ENCODE measurements at regions not wholly inside any gene's neighbourhood (a gene's known extent, or its start where the extent isn't known, plus 50 kb on each side); places are given as distances from the start of the nearest gene placed in this dataset.

DNA sequence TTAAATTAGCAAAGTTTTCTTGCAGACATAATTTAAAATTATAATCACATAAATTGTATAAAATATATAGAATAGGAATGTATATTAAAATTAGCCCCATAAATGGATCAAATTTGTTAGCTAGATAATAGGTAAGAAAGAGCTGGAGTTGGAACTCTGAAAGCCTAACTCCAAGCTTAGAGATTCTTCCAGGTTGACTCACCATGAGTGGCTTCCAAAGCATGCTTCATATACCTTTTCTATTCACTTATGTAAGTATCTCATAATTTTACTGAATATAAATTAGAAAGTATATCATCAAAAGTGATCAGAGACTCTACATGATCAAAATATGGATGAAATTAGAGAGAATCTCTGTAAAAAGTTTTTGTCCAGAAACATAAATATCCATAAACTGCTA is 320.7 kb upstream of the MAGI2 start:
- TF ChIP-seq, protein P1, sequence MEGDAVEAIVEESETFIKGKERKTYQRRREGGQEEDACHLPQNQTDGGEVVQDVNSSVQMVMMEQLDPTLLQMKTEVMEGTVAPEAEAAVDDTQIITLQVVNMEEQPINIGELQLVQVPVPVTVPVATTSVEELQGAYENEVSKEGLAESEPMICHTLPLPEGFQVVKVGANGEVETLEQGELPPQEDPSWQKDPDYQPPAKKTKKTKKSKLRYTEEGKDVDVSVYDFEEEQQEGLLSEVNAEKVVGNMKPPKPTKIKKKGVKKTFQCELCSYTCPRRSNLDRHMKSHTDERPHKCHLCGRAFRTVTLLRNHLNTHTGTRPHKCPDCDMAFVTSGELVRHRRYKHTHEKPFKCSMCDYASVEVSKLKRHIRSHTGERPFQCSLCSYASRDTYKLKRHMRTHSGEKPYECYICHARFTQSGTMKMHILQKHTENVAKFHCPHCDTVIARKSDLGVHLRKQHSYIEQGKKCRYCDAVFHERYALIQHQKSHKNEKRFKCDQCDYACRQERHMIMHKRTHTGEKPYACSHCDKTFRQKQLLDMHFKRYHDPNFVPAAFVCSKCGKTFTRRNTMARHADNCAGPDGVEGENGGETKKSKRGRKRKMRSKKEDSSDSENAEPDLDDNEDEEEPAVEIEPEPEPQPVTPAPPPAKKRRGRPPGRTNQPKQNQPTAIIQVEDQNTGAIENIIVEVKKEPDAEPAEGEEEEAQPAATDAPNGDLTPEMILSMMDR (IDR thresholded peaks at IDR 0.05) = no peak
- no peak for TF ChIP-seq EP300 (IDR thresholded peaks at IDR 0.05)

Measured in stomach (tissue), 4 donors.